Fibroblast of pulmonary artery (primary cell): ENCODE measurements at regions not wholly inside any gene's neighbourhood (a gene's known extent, or its start where the extent isn't known, plus 50 kb on each side); places are given as distances from the start of the nearest gene placed in this dataset.

Experiments
- DNase-seq: peaks from one replicate; pipeline ENCODE4 v3.0.0-alpha.2; 2010; ENCODE audit warnings: low read depth
- H3K4me3 ChIP-seq: replicated peaks from 2 replicates; pipeline ENCODE4 v1.5.1; 2011; ENCODE audit warnings: low read depth, mild to moderate bottlenecking, control low read depth, low read length, moderate library complexity
- CTCF ChIP-seq: IDR thresholded peaks from 2 replicates; pipeline ENCODE4 v1.5.1; 2011; ENCODE audit warnings: mild to moderate bottlenecking, control low read depth, low read length, inconsistent platforms; ENCODE audit errors: missing control alignments

- DNase-seq: no peak
- no peak for TF ChIP-seq CTCF
- H3K4me3 ChIP-seq: no peak overlapping the region
Observed at GRCh38 chrX:33465137-33465536, 253.8 kb upstream of the DMD start.

DNA sequence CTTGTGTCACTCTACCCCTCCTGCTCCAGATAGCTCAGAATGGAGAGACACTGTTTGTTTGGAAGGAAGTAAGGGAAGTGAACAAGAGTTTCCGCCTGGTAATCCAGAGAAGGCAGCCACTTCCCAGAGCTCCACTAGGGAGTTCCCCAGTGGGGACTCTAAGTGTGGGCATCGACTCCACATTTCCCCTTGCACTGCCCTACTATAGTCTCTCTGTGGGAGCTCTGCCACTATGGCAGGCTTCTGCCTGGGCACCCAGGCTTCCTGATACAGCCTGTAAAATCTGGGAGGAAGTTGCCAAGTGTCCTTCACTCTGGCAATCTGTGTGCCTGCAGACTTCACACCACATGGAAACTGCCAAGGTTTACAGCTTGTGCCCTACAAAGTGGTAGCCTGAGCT is 245.8 kb upstream of the DMD start:
- no peak overlapping the region for H3K4me3 ChIP-seq
- TF ChIP-seq CTCF: no peak
- no peak for DNase-seq

DNA sequence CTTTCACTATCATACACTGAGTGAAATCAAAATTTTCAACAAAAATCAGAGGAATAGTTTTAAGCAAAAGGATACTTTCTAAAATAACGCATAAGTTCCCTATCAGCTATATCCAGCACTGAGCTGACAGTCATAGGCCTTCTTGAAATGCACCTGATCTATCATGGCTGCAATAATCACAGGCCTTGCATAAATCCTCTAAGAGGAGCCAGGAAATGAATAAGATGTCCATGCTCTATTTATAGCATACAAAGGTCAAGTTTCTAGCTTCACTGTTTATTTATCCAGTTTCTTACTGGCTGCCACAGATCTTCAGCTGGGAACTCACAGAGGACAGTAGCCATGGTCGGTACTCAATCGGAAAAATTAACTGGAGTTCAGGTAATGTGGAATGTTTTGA is 235.9 kb upstream of the DMD start:
- TF ChIP-seq CTCF: no peak
- no peak for DNase-seq
- H3K4me3 ChIP-seq: no peak overlapping the region

DNA sequence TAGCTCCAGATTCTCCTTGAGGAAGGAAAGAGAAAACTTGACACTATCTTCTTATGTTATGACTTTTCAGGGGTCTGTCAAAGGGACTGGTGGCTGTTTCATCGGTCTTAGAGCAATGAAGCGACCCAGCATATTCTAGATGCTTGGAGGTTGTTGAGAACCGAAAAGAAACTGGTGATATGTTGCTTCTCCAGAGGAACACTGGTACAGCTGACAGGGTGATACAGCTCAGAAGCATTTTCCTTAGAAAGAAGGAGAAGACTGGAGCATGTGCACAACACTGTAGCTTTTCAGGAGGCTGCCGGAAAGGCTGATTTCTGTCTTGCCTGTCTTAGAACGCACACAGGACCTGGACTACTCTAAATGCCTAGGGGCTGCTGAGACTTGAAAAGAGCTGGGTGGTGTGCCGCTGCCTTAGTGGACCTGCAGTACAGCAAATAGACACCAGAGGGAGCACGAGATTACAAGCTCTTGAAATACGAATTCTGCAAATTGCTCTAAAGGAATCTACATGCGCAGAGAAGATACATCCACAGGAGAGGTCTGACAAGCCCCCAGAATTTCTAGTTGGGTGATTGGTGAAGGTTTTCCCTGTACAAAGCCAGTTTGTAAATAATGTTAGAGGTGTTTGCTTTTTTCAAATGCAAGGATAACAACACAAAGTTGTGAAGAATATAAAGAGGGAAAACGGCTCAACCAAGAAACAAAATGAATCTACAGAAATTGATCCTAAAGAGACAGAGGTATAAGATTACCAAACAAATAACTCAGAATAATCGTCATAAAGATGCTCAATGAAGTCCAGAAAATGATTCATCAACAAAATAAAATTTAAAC is 223.1 kb upstream of the DMD start:
- H3K4me3 ChIP-seq: no peak overlapping the region
- DNase-seq: peak; percentile 51
- peak; percentile 65 for TF ChIP-seq CTCF

GRCh38 chrX:33416273-33416805 is 205.0 kb upstream of the DMD start:
- TF ChIP-seq CTCF: no peak
- DNase-seq: no peak
- H3K4me3 ChIP-seq: no peak overlapping the region

DNA sequence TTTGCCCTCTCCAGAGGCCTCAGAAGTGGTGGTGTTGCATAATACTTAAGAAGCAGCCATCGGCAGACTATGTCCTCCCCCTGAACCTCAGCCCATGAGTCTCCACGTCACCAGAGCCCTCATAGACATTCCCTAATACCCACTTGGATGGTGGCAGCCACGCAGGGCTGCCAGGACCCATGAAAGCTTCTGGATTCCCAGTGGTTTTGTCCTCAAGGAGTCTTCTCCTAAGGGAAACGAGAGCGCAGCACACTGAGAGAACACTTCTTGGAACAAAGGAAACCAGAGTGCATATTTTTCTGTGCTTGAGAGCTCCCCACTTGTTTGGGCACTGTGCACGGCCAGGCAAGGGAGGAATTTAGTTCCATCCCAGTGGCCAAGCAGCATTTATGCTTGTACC is 204.1 kb upstream of the DMD start:
- no peak for DNase-seq
- TF ChIP-seq CTCF: no peak
- no peak overlapping the region for H3K4me3 ChIP-seq

- TF ChIP-seq CTCF: no peak
- no peak for DNase-seq
- H3K4me3 ChIP-seq: no peak overlapping the region
Observed at GRCh38 chrX:33385546-33385945, 174.2 kb upstream of the DMD start.
